Neuronal stem cell (in vitro differentiated cells): ENCODE measurements at regions not wholly inside any gene's neighbourhood (a gene's known extent, or its start where the extent isn't known, plus 50 kb on each side); places are given as distances from the start of the nearest gene placed in this dataset.

ENCODE experiments used
- DNase-seq: peaks from one replicate; pipeline ENCODE4 v3.0.0-alpha.2; 2013; ENCODE audit warnings: low spot score
- H2AFZ ChIP-seq: one replicate; pipeline ENCODE4 v1.6.1; 2013; ENCODE audit warnings: mild to moderate bottlenecking, low read length, inconsistent platforms
- H2AK5ac ChIP-seq: 2 replicates; pipeline ENCODE4 v1.6.1; 2013; ENCODE audit warnings: low read depth, mild to moderate bottlenecking, inconsistent platforms, low read length, moderate library complexity, mixed read lengths
- H2BK120ac ChIP-seq: 2 replicates; pipeline ENCODE4 v1.6.1; 2013; ENCODE audit warnings: low read depth, mild to moderate bottlenecking, inconsistent platforms, low read length, moderate library complexity, mixed read lengths
- H2BK12ac ChIP-seq: one replicate; pipeline ENCODE4 v1.6.1; 2013; ENCODE audit warnings: low read length, inconsistent platforms
- H2BK15ac ChIP-seq: 2 replicates; pipeline ENCODE4 v1.6.1; 2013; ENCODE audit warnings: mild to moderate bottlenecking, low read length, inconsistent platforms, mixed read lengths
- H2BK5ac ChIP-seq: one replicate; pipeline ENCODE4 v1.6.1; 2013; ENCODE audit warnings: inconsistent platforms, mild to moderate bottlenecking, low read length, moderate library complexity
- H3K14ac ChIP-seq: one replicate; pipeline ENCODE4 v1.6.1; 2013; ENCODE audit warnings: low read length, inconsistent platforms
- H3K18ac ChIP-seq: 2 replicates; pipeline ENCODE4 v1.6.1; 2013; ENCODE audit warnings: low read length, inconsistent platforms
- H3K23ac ChIP-seq: 2 replicates; pipeline ENCODE4 v1.6.1; 2013; ENCODE audit warnings: low read depth, mild to moderate bottlenecking, mixed read lengths, low read length, inconsistent platforms; ENCODE audit not compliant: poor library complexity
- H3K27ac ChIP-seq: replicated peaks from 3 replicates; pipeline ENCODE4 v1.5.1; 2013; ENCODE audit warnings: low read length, inconsistent platforms
- H3K27me3 ChIP-seq, 3 experiments: 2 replicates each; pipeline ENCODE4 v1.6.1; 2013; ENCODE audit warnings: low read length in 3 of 3, mild to moderate bottlenecking in 2 of 3, inconsistent platforms in 1 of 3, low read depth in 1 of 3, mixed read lengths in 1 of 3, moderate library complexity in 1 of 3; ENCODE audit not compliant: control insufficient read depth in 3 of 3, insufficient read depth in 3 of 3
- H3K36me3 ChIP-seq, 2 donors: replicated peaks in 1 of 2; 2 replicates each; pipeline ENCODE4 v1.6.1; 2013; ENCODE audit warnings: low read length in 2 of 2; ENCODE audit not compliant: control insufficient read depth in 2 of 2, insufficient read depth in 2 of 2
- H3K4ac ChIP-seq: 2 replicates; pipeline ENCODE4 v1.6.1; 2013; ENCODE audit warnings: inconsistent platforms, mild to moderate bottlenecking, low read length, moderate library complexity
- H3K4me1 ChIP-seq, 2 donors: 1 replicate in 1 of 2; 2 replicates in 1 of 2; pipeline ENCODE4 v1.6.1; 2013; ENCODE audit warnings: low read length in 2 of 2, low read depth in 1 of 2; ENCODE audit not compliant: control insufficient read depth in 2 of 2, insufficient read depth in 1 of 2
- H3K4me2 ChIP-seq: one replicate; pipeline ENCODE4 v1.6.1; 2013; ENCODE audit warnings: mild to moderate bottlenecking, low read length, inconsistent platforms; ENCODE audit not compliant: insufficient read depth, poor library complexity, severe bottlenecking
- H3K4me3 ChIP-seq, 2 donors: 2 replicates each; pipeline ENCODE4 v1.5.1; 2013; ENCODE audit warnings: low read length in 2 of 2, mild to moderate bottlenecking in 2 of 2, inconsistent platforms in 1 of 2, moderate library complexity in 1 of 2
- H3K79me1 ChIP-seq: one replicate; pipeline ENCODE4 v1.6.1; 2013; ENCODE audit warnings: low read depth, mild to moderate bottlenecking, inconsistent platforms, low read length, moderate library complexity
- H3K9ac ChIP-seq: one replicate; pipeline ENCODE4 v1.6.1; 2013; ENCODE audit warnings: mild to moderate bottlenecking, low read depth, low read length, inconsistent platforms; ENCODE audit not compliant: poor library complexity
- H3K9me3 ChIP-seq, 2 donors: replicated peaks in 1 of 2; 2 replicates each; pipeline versions ENCODE3 to v1.6.1; 2013; ENCODE audit warnings: low read length in 2 of 2, mild to moderate bottlenecking in 2 of 2, inconsistent platforms in 1 of 2, low read depth in 1 of 2, mixed read lengths in 1 of 2, moderate library complexity in 1 of 2; ENCODE audit not compliant: control insufficient read depth in 2 of 2, insufficient read depth in 1 of 2
- H4K8ac ChIP-seq: one replicate; pipeline ENCODE4 v1.6.1; 2013; ENCODE audit warnings: low read depth, mild to moderate bottlenecking, inconsistent platforms, low read length, moderate library complexity
- H4K91ac ChIP-seq: one replicate; pipeline ENCODE4 v1.6.1; 2013; ENCODE audit warnings: low read length, low read depth, mild to moderate bottlenecking, inconsistent platforms; ENCODE audit not compliant: poor library complexity
- WGBS, 2 donors: extraction: QIAGEN DNeasy Blood & Tissue Kit; methylation state at CpG; one replicate each; pipeline ENCODE4 v1.1.7; 2013; ENCODE audit warnings: missing lambda C conversion rate in 2 of 2, mixed read lengths in 1 of 2; ENCODE audit not compliant: insufficient read length in 2 of 2, insufficient replicate concordance in 1 of 2; ENCODE audit errors: extremely low coverage in 2 of 2; 5-methylcytosine and 5-hydroxymethylcytosine counted together

DNA sequence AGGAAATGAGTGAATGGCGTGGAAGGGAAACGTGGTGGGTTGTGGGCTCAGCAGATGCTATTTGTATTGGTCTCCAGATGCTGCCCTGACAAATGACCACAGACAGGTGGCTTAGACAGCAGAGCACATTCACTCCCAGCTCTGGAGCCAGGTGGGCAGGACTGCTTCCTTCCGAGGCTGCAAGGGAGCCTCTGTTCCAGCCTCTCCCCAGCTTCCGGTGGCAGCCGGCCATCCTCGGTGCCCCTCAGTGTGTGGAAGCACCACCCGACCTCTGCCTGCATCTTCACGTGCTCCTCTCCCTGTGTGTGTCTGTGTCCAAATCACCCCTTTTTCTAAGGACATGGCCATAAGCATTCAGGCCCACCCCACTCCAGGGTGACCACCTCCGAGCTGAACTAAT is 105.1 kb downstream of the SOX1 start:
- peak overlapping the region; percentile 18 for H2BK5ac ChIP-seq
- whole genome bisulfite sequencing, 2 donors: no CpG with 5 or more reads among the region's 9 CpGs
- H3K9me3 ChIP-seq: peaks cover 8 to 13% of the 10 kb centered on the region in 2 donors
- H3K18ac ChIP-seq: peak overlapping the region; percentile 79
- H2BK120ac ChIP-seq: peak overlapping the region; percentile 47
- no peak overlapping the region for H2AFZ ChIP-seq
- no peak overlapping the region for H3K4me2 ChIP-seq
- H4K91ac ChIP-seq: peak overlapping the region; percentile 79
- H2BK15ac ChIP-seq: no peak overlapping the region
- H3K23ac ChIP-seq: no peak overlapping the region
- H3K14ac ChIP-seq: peak overlapping the region; percentile 43
- H2BK12ac ChIP-seq: peak overlapping the region; percentile 31
- no peaks in the 10 kb centered on the region for H3K36me3 ChIP-seq
- H4K8ac ChIP-seq: no peak overlapping the region
- no peak for DNase-seq
- H2AK5ac ChIP-seq: peak overlapping the region; percentile 83
- H3K79me1 ChIP-seq: no peaks in the 10 kb centered on the region
- H3K27me3 ChIP-seq: no peaks in the 10 kb centered on the region
- no peak overlapping the region for H3K27ac ChIP-seq
- H3K4me3 ChIP-seq: no peak overlapping the region
- H3K4me1 ChIP-seq: peaks cover 10 to 13% of the 10 kb centered on the region in 2 donors
- no peak overlapping the region for H3K4ac ChIP-seq
- H3K9ac ChIP-seq: peak overlapping the region; percentile 1

DNA sequence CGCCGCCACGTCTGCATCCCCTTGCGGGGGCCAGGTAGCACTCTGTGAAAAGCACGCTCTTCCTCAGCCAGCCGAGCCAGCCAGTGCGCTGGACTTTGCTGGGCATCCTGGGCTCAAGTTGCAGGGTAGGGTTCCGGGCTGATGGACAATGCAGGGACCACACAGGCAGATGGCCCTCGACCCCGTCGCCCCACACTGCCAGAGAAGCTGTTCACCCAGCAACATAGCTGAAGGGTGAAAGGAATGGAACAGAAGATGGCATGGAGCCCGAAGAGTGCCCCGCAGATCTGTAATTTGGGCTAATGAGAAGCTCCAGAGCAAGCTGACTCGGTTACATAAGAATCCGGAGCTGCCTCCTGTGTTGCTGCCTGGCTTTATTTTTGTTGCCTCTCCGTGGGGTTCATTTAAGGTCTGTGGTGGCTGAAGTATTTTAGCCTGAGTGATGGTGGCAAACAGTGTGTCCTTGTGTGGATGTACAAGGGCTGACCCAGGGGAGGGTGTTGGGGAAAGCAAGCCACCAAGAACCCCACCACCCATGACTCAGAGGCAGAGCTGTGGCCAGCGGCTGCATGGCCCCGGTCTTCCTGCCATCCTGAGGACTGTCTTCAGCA is 105.8 kb downstream of the SOX1 start:
- Histone ChIP-seq H3K4me2 (no peak overlapping the region), H2BK12ac (no peak overlapping the region), H3K27me3 (no peaks in the 10 kb centered on the region), H2BK15ac (no peak overlapping the region), H4K91ac (peak overlapping the region; percentile 58), H2BK5ac (peak overlapping the region; percentile 18), H2AFZ (no peak overlapping the region), H3K4me1 (peaks cover 5 to 13% of the 10 kb centered on the region in 2 donors), H4K8ac (no peak overlapping the region), H3K36me3 (no peaks in the 10 kb centered on the region), H3K18ac (peak overlapping the region; percentile 86), H3K9ac (peak overlapping the region; percentile 44), H3K14ac (peak overlapping the region; percentile 82), H3K9me3 (peaks cover 8 to 13% of the 10 kb centered on the region in 2 donors), H3K79me1 (no peaks in the 10 kb centered on the region), H3K4me3 (no peak overlapping the region), H3K4ac (peak overlapping the region; percentile 15), H3K27ac (no peak overlapping the region), H2AK5ac (peak overlapping the region; percentile 47), H3K23ac (no peak overlapping the region), H2BK120ac (no peak overlapping the region)
- WGBS, 2 donors: no CpG with 5 or more reads among the region's 18 CpGs
- no peak for DNase-seq

DNA sequence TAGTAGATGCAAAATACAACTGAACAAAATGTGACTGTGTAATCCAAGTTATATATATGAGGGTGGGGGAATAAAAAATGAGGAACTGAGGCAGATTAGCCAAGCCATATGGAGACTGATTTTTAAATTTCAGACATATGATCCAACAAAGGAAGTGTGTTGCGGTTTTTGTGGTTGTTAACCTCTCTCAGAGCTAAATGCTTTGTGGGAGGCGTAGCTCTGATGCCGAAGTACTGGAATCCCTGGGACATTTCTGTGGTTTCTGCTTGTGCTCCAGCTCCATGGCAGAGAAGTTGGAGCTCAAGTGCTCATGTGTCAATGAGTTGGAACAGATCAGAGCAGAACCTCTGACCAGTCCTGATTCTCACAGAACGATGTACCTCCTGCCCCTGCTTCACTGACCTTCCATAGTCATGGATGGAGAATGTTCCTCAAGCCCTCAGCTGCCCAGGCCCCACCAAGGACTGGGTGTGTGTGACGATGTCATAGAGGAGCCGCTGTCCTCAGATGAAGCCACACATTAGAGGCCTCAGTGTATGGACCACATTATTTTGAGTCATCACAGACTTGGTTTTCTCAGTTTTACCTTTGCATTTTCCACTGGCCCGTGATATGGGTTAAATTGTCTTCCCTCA is 107.6 kb downstream of the SOX1 start:
- Histone ChIP-seq H3K4ac (no peak overlapping the region), H3K9me3 (peaks cover 8 to 13% of the 10 kb centered on the region in 2 donors), H3K4me3 (no peak overlapping the region), H3K4me1 (peaks cover 4 to 13% of the 10 kb centered on the region in 2 donors), H3K27ac (no peak overlapping the region), H3K18ac (no peak overlapping the region), H2BK15ac (no peak overlapping the region), H4K91ac (no peak overlapping the region), H3K23ac (no peak overlapping the region), H3K9ac (no peak overlapping the region), H2BK12ac (peak overlapping the region; percentile 8), H4K8ac (no peak overlapping the region), H2AFZ (no peak overlapping the region), H2BK120ac (no peak overlapping the region), H3K27me3 (no peaks in the 10 kb centered on the region), H3K36me3 (no peaks in the 10 kb centered on the region), H3K79me1 (no peaks in the 10 kb centered on the region), H2BK5ac (no peak overlapping the region), H2AK5ac (peak overlapping the region; percentile 15), H3K14ac (no peak overlapping the region), H3K4me2 (no peak overlapping the region)
- no peak for DNase-seq
- WGBS, 2 donors: no CpG with 5 or more reads among the region's 7 CpGs

DNA sequence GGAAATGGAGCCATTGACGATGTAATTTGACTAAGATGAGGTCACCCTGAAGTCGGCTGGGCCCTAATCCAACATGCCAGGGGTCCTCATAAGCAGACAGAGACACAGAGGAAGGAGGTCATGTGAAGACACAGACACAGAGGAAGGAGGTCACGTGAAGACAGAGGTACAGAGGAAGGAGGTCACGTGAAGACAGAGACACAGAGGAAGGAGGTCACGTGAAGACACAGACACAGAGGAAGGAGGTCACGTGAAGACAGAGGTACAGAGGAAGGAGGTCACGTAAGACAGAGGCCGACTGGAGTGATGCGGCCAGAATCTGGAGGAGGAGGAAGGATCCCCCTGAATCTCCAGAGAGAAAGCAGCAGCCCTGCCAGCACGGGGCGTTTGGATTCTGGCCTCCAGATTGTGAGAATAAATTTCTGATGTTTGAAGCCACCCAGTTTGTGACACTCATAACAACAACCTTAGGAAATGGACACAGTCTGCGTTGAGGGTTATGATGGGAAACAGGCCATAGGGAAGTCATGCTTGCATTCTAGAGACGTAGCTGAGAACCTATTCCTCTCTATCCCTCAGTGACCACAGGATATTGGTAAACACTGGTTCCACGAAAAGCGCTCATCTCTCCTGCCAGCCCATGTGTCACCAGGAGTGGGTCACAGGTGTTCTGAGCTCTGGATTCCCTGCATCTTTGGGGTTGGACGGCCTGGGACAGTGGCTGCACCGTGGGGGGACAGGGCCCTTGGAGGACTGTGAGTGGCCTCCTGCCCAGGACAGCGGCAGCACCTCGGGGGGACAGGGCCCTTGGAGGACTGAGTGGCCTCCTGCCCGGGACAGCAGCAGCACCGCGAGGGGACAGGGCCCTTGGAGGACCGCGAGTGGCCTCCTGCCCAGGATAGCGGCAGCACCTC is 108.5 kb downstream of the SOX1 start:
- Histone ChIP-seq H3K18ac (peak overlapping the region; percentile 68), H3K36me3 (no peaks in the 10 kb centered on the region), H2BK12ac (peak overlapping the region; percentile 17), H2BK120ac (no peak overlapping the region), H4K8ac (no peak overlapping the region), H3K14ac (no peak overlapping the region), H3K27me3 (no peaks in the 10 kb centered on the region), H3K4me1 (peaks cover 4 to 13% of the 10 kb centered on the region in 2 donors), H3K4ac (no peak overlapping the region), H3K79me1 (no peaks in the 10 kb centered on the region), H3K9me3 (peaks cover 8 to 13% of the 10 kb centered on the region in 2 donors), H3K4me2 (no peak overlapping the region), H4K91ac (peak overlapping the region; percentile 80), H2BK5ac (peak overlapping the region; percentile 8), H2AK5ac (no peak overlapping the region), H3K4me3 (no peak overlapping the region), H3K27ac (no peak overlapping the region), H3K23ac (no peak overlapping the region), H2BK15ac (no peak overlapping the region), H2AFZ (no peak overlapping the region), H3K9ac (no peak overlapping the region)
- WGBS, 2 donors: no CpG with 5 or more reads among the region's 25 CpGs
- no peak for DNase-seq
